Panc1 (cell line): ENCODE measurements at regions not wholly inside any gene's neighbourhood (a gene's known extent, or its start where the extent isn't known, plus 50 kb on each side); places are given as distances from the start of the nearest gene placed in this dataset.

Source experiments
- ATAC-seq: fragments of 200-7000 bp; cut with Tn5 transposase; 2 replicates; pipeline ENCODE4 v1.9.1; 2020; ENCODE audit warnings: mild to moderate bottlenecking, moderate library complexity
- BruUV-seq: library from RNA; stranded (reverse); fragments of 400-500 nt; replicated peaks from 2 replicates; lab custom pipeline; 2021; lab: Mats Ljungman, UMichigan
- CTCF ChIA-PET: fragments of 300-600 bp; sonication (Branson Sonifier 250); formaldehyde crosslinking; loops from one replicate; lab custom pipeline; 2022; ENCODE audit warnings: antibody characterized with exemption; lab: Charles Lee
- POLR2A ChIA-PET: fragments of 300-600 bp; sonication (Branson Sonifier 250); formaldehyde crosslinking; loops from one replicate; lab custom pipeline; 2022; ENCODE audit warnings: antibody characterized with exemption; lab: Charles Lee
- DNase-seq: peaks from one replicate; pipeline ENCODE4 v3.0.0-alpha.2; 2010; ENCODE audit warnings: low read depth, low spot score
- H3K27ac ChIP-seq: 2 replicates; pipeline ENCODE4 v1.5.1; 2011; ENCODE audit warnings: mild to moderate bottlenecking, low read length, inconsistent platforms
- H3K27me3 ChIP-seq: fragments of 200-500 bp; sonication (Bioruptor generic); 2 replicates; pipeline ENCODE4 v1.6.0; 2014; ENCODE audit warnings: low read length, inconsistent platforms; ENCODE audit not compliant: control insufficient read depth, insufficient read depth
- H3K36me3 ChIP-seq: fragments of 200-500 bp; sonication (Bioruptor generic); 2 replicates; pipeline ENCODE4 v1.5.1; 2014; ENCODE audit warnings: inconsistent platforms, mild to moderate bottlenecking, low read length, moderate library complexity; ENCODE audit not compliant: control insufficient read depth, insufficient read depth
- H3K4me1 ChIP-seq: 2 replicates; pipeline ENCODE4 v1.5.1; 2011; ENCODE audit warnings: inconsistent platforms, mild to moderate bottlenecking, low read length, moderate library complexity; ENCODE audit not compliant: control insufficient read depth, insufficient read depth
- H3K4me3 ChIP-seq, 2 experiments: 2 replicates each; pipeline ENCODE4 v1.5.1; 2011 to 2012; ENCODE audit warnings: low read depth in 2 of 2, low read length in 2 of 2, mild to moderate bottlenecking in 2 of 2, inconsistent platforms in 1 of 2, moderate library complexity in 1 of 2
- H3K9me3 ChIP-seq: fragments of 200-500 bp; sonication (Bioruptor generic); 2 replicates; pipeline ENCODE4 v1.5.1; 2014; ENCODE audit warnings: low read depth, mild to moderate bottlenecking, inconsistent platforms, low read length, moderate library complexity; ENCODE audit not compliant: control insufficient read depth, insufficient read depth
- POLR2AphosphoS5 ChIP-seq: IDR thresholded peaks from 2 replicates; pipeline ENCODE4 v1.6.1; 2012; ENCODE audit warnings: mild to moderate bottlenecking, low read depth, low read length, moderate library complexity
- SIN3A ChIP-seq: IDR thresholded peaks from 2 replicates; pipeline ENCODE4 v1.6.1; 2012; ENCODE audit warnings: low read depth, mild to moderate bottlenecking, low read length, moderate library complexity, borderline replicate concordance; ENCODE audit not compliant: insufficient read depth
- TCF7L2 ChIP-seq: IDR thresholded peaks from 2 replicates; pipeline ENCODE4 v1.6.1; 2011; ENCODE audit warnings: mild to moderate bottlenecking, low read depth, low read length, inconsistent platforms
- in situ Hi-C: cut with HindIII; loops from 2 replicates; pipeline ENCODE4 v1.10.0; 2016; ENCODE audit warnings: low sequenced_read_pairs, low pct_unique_long_range_greater_than_20kb
- intact Hi-C: fragments of 100-400 bp; cut with micrococcal nuclease; formaldehyde crosslinking; loops from one replicate; pipeline ENCODE4 v1.10.0; 2022; ENCODE audit not compliant: unreplicated experiment
- TF ChIP-seq, protein P1 (sequence below): fragments of 450-650 bp; IDR thresholded peaks from 2 replicates; pipeline ENCODE4 v1.5.1; 2017; ENCODE audit warnings: mild to moderate bottlenecking
- TF ChIP-seq, protein P2 (sequence below), 2 experiments: IDR thresholded peaks; 2 replicates each; pipeline ENCODE4 v1.6.1; 2011 to 2012; ENCODE audit warnings: low read depth in 2 of 2, control low read depth in 1 of 2, low read length in 1 of 2, mild to moderate bottlenecking in 1 of 2, moderate library complexity in 1 of 2; ENCODE audit not compliant: insufficient read depth in 1 of 2

- H3K4me1 ChIP-seq, result no peaks in the 10 kb centered on the region
- ChIA-PET POLR2A (no interaction called here), CTCF (no interaction called here)
- intact Hi-C loops, result no loop called here
- H3K9me3 ChIP-seq, result no peaks in the 10 kb centered on the region
- no TSS peak for BruUV-seq
- DNase-seq (no peak), ATAC-seq (no peak)
- no peak overlapping the region for H3K4me3 ChIP-seq
- TF ChIP-seq TCF7L2, result no peak
- TF ChIP-seq, protein P1, sequence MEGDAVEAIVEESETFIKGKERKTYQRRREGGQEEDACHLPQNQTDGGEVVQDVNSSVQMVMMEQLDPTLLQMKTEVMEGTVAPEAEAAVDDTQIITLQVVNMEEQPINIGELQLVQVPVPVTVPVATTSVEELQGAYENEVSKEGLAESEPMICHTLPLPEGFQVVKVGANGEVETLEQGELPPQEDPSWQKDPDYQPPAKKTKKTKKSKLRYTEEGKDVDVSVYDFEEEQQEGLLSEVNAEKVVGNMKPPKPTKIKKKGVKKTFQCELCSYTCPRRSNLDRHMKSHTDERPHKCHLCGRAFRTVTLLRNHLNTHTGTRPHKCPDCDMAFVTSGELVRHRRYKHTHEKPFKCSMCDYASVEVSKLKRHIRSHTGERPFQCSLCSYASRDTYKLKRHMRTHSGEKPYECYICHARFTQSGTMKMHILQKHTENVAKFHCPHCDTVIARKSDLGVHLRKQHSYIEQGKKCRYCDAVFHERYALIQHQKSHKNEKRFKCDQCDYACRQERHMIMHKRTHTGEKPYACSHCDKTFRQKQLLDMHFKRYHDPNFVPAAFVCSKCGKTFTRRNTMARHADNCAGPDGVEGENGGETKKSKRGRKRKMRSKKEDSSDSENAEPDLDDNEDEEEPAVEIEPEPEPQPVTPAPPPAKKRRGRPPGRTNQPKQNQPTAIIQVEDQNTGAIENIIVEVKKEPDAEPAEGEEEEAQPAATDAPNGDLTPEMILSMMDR, result no peak
- TF ChIP-seq POLR2AphosphoS5, result no peak
- TF ChIP-seq, protein P2, sequence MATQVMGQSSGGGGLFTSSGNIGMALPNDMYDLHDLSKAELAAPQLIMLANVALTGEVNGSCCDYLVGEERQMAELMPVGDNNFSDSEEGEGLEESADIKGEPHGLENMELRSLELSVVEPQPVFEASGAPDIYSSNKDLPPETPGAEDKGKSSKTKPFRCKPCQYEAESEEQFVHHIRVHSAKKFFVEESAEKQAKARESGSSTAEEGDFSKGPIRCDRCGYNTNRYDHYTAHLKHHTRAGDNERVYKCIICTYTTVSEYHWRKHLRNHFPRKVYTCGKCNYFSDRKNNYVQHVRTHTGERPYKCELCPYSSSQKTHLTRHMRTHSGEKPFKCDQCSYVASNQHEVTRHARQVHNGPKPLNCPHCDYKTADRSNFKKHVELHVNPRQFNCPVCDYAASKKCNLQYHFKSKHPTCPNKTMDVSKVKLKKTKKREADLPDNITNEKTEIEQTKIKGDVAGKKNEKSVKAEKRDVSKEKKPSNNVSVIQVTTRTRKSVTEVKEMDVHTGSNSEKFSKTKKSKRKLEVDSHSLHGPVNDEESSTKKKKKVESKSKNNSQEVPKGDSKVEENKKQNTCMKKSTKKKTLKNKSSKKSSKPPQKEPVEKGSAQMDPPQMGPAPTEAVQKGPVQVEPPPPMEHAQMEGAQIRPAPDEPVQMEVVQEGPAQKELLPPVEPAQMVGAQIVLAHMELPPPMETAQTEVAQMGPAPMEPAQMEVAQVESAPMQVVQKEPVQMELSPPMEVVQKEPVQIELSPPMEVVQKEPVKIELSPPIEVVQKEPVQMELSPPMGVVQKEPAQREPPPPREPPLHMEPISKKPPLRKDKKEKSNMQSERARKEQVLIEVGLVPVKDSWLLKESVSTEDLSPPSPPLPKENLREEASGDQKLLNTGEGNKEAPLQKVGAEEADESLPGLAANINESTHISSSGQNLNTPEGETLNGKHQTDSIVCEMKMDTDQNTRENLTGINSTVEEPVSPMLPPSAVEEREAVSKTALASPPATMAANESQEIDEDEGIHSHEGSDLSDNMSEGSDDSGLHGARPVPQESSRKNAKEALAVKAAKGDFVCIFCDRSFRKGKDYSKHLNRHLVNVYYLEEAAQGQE (IDR thresholded peaks at IDR 0.05; ENCODE audit: insufficient read depth in 1 of 2, low read depth in 2 of 2, low read length in 1 of 2), result no peak
- no peak for TF ChIP-seq SIN3A
- no peak overlapping the region for H3K27ac ChIP-seq
- in situ Hi-C loops, result no loop called here
- H3K36me3 ChIP-seq, result no peaks in the 10 kb centered on the region
- no peaks in the 10 kb centered on the region for H3K27me3 ChIP-seq
Measured at GRCh38 chr4:156401371-156401770, 447.7 kb upstream of the CTSO start.

DNA sequence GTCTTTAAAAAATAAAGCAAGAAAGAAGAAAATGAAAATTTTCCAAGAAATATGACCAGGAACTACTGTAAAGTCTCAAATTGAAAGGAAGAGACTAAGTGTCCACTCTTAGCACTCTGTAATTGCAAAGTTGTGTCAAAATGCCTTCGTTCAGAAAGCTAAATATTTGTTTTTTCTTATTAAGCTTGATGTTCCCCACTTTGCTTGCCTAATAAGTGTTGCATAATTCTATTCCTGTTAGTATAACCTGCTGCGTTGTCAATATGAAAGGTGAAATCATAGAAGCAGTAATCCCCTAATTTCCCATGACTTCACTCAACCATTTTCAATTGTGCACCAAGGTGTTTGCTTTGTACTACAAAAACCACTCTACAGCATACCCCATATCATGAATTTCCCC, 442.9 kb upstream of the CTSO start:
- Histone ChIP-seq H3K27ac (no peak overlapping the region), H3K4me3 (no peak overlapping the region), H3K9me3 (no peaks in the 10 kb centered on the region), H3K27me3 (no peaks in the 10 kb centered on the region), H3K4me1 (no peaks in the 10 kb centered on the region), H3K36me3 (no peaks in the 10 kb centered on the region)
- ChIA-PET POLR2A (no interaction called here), CTCF (no interaction called here)
- intact Hi-C loops (no loop called here), in situ Hi-C loops (no loop called here)
- DNase-seq (no peak), ATAC-seq (no peak)
- BruUV-seq, result no TSS peak
- no peak for TF ChIP-seq POLR2AphosphoS5
- no peak for TF ChIP-seq SIN3A
- TF ChIP-seq, protein P1, result no peak
- TF ChIP-seq, protein P2 (IDR thresholded peaks at IDR 0.05; ENCODE audit: insufficient read depth in 1 of 2, low read depth in 2 of 2, low read length in 1 of 2), result no peak
- no peak for TF ChIP-seq TCF7L2
